Activated CD8-positive, alpha-beta memory T cell treated with anti-CD3 and anti-CD28 coated beads, Interleukin-2, amount 50 U/mL, for 48 hours (primary cell): ENCODE measurements at regions not wholly inside any gene's neighbourhood (a gene's known extent, or its start where the extent isn't known, plus 50 kb on each side); places are given as distances from the start of the nearest gene placed in this dataset.

ENCODE experiments used
- DNase-seq: peaks from one replicate; pipeline ENCODE4 v3.0.0-alpha.2; 2020

DNA sequence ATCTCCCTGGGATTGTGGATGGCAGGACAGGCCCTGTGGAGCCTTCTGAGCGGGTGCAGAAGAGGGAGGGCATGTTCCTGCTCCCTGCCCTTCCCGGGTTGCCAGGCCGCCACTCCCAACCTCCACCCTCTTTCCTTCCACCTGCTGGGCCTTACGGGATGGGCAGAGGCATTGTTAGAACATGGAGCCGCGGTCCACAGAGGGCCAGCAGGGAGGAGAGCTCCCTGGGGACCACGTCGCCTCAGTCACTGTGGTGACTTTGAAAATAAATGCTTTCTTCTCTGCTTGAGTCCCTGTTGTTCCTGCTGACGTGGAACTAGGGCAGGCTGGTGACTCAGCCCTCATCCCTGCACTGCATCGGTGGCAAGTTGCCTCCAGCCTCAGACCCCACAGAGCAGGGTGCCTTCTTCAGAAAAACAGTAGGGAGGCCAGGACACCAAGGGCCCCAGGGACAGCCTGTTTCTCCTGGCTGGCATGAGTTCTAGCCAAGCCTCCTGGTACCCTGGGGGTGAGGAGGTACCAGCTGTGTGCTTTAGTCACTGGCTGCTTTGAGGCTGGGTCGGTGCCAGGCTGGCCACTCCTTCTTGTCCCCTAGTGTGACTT lies 224.9 kb downstream of the SEC14L1 start:
- peak; percentile 56 for DNase-seq

DNA sequence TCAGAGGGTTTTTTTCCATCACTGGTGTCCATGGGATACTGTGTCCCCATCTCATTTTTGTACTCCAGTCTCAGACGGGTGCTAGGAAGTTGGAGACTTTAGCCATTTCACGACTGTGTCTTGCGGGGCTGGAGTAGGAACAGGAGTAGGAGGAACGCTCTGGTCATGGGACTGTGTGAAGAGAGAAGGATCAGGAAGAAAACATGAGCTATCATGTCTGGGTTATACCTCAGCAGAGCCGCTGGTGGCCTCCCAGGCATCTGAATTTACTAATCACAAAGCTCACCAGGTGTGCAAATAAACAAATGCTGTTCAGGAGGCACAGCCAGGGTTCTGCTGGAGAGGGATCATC lies 225.4 kb downstream of the SEC14L1 start:
- no peak for DNase-seq

DNA sequence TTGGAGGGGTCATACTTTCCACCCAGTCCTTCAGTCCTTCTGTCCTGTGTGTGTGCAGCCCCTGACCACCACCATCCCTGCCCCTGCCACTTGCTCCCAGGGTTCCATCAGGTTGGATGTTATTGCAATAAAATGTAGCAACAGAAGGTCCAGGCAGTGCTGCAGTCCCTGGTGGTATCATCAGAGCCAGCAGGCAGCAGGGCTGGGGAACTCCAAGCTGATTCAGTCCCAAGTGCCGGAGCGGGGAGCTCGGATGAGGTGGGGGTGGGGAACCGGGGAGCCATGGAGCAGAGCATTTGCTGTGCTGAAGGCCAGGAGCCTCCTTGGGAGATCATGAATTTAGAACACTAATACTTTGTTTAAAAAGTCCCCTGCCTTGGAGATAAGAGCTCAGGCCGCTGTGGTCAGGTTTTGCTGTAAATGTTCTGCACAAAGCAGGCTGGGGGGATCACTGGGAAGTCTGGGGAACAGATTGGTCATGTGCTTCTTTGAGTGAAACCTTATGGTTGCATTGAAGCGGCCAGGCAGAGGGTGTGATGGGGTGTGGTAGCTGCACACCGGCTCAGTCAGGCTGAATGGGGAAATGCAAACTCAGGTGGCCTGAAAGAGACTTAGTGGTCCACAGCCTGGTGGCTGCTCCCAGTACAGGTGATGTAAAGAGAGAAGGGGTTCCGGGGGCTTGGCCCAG lies 225.9 kb downstream of the SEC14L1 start:
- DNase-seq = peak; percentile 53

DNA sequence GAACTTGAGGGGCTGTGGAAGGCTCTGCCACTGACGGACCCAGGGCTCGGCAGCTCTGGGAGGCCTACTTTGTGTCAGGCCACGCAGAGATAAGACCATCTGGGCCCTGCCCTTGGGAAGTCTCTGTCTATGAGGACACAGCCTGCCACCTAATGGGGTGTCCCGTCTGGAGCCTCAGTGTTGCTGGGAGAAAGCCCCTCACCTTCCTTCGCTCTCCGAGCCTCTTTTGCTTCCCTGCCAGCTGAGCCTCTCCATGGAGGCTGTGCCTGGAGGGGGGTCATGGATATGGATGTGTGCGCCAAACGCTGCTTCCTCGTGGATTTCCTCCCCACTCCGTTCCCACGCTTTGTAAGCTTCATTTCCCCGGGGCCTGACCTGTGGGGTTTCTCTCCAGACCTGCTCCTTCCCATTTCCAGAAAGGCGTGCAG lies 228.8 kb downstream of the SEC14L1 start:
- no peak for DNase-seq

DNA sequence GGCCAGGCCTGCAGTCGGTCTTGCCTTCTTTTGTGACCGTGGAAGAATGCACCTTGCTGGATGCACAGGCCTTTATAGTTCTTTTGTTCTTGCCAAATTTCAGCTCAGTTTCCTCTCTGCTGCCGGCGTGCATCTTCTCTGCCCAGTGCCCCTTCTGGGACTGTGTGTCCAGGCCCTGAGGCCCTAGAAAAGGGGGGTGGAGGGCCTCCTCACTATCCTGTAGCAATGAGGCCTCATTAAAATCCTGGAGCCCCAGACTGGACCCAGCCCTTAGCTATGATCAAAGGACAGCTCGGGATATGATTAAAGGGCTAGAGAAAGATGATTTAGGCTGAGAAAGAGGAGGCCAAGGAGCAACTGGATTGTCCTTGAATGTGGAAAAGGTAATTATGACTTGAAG lies 229.8 kb downstream of the SEC14L1 start:
- DNase-seq = no peak

DNA sequence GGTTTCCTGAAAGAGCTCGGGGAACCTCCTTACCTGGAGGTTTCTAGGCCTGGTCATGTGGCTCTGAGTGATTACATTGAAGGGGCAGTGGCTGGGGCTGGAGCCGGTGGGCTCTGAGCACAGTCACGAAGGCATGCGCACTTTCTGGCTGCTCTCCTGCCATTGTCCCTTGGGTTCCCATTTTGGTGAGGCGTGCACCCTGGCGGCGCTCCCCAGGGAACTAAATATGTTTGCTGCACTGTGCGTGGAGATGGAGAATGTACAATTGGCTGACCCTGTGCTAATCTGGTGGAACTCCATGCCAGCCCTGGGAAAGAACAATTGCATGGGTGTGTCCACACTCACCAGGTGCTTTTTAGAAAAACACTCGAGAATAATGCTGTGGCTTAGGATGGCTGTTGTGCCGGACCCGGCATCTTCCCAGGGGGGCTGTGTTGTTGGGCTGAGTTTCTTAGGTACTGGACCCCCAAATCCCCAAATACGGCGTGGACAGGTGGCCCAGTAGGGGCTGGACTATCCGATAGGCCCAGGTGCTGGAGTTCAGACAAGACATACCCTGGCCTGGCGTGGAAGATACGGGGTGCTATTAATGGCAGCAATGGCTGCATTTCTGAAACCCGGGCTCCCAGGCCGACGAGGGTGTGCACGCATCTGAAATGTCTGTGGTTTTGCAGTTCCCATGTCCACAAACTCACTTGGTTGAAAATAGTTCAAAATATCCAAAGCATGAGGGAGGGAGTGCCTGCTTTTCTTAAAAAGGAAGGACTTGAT lies 230.5 kb downstream of the SEC14L1 start:
- no peak for DNase-seq

DNA sequence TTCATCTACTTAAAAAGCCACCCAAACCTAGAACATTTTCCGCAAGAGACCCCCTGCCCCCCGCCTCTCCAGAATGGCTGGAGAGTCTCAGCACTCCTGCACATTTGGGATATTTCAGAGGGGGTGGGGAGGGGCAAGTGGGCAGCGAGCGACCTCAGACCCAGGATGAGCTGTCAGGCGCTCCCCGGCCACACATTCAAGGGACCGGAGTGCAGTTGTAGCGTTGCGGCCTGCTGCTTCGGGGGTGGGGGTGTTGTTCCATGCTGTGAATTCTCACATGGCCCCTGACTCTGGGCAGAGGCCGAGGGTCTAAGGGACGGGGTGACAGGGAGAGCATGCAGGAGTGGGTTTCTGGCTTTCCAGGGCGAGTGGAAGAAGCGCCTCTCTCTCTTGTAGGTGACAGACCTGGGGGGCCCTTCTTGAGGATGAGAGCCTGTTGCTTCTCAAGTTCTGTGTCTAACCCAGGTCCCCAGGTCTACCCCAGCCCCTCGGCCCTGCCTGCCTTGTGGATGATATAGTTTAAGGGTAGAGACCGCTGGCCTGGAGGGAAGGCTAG lies 231.2 kb downstream of the SEC14L1 start:
- DNase-seq = no peak

DNA sequence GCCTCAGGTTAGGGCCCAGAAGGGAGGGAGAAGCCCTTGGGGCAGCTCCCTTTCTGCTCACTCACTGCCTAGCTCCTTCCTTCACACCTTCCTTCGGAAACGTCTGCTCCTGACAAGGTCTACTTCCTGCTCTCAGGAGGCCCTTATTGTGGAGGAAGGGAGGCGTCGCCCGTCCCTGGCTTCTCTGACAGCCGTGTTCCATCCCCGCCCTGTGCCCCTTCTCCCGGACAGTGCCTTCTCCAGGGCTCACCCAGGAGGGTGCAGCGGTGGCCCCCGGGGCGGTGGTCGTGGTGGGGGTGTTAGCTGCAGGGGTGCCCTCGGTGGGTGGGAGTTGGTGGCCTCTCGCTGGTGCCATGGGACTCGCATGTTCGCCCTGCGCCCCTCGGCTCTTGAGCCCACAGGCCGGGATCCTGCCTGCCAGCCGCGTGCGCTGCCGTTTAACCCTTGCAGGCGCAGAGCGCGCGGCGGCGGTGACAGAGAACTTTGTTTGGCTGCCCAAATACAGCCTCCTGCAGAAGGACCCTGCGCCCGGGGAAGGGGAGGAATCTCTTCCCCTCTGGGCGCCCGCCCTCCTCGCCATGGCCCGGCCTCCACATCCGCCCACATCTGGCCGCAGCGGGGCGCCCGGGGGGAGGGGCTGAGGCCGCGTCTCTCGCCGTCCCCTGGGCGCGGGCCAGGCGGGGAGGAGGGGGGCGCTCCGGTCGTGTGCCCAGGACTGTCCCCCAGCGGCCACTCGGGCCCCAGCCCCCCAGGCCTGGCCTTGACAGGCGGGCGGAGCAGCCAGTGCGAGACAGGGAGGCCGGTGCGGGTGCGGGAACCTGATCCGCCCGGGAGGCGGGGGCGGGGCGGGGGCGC lies 231.9 kb downstream of the SEC14L1 start:
- DNase-seq = peak; percentile 78

DNA sequence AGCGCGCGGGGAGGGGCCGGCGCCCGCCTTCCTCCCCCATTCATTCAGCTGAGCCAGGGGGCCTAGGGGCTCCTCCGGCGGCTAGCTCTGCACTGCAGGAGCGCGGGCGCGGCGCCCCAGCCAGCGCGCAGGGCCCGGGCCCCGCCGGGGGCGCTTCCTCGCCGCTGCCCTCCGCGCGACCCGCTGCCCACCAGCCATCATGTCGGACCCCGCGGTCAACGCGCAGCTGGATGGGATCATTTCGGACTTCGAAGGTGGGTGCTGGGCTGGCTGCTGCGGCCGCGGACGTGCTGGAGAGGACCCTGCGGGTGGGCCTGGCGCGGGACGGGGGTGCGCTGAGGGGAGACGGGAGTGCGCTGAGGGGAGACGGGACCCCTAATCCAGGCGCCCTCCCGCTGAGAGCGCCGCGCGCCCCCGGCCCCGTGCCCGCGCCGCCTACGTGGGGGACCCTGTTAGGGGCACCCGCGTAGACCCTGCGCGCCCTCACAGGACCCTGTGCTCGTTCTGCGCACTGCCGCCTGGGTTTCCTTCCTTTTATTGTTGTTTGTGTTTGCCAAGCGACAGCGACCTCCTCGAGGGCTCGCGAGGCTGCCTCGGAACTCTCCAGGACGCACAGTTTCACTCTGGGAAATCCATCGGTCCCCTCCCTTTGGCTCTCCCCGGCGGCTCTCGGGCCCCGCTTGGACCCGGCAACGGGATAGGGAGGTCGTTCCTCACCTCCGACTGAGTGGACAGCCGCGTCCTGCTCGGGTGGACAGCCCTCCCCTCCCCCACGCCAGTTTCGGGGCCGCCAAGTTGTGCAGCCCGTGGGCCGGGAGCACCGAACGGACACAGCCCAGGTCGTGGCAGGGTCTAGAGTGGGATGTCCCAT lies 232.8 kb downstream of the SEC14L1 start:
- peak; percentile 65 for DNase-seq

DNA sequence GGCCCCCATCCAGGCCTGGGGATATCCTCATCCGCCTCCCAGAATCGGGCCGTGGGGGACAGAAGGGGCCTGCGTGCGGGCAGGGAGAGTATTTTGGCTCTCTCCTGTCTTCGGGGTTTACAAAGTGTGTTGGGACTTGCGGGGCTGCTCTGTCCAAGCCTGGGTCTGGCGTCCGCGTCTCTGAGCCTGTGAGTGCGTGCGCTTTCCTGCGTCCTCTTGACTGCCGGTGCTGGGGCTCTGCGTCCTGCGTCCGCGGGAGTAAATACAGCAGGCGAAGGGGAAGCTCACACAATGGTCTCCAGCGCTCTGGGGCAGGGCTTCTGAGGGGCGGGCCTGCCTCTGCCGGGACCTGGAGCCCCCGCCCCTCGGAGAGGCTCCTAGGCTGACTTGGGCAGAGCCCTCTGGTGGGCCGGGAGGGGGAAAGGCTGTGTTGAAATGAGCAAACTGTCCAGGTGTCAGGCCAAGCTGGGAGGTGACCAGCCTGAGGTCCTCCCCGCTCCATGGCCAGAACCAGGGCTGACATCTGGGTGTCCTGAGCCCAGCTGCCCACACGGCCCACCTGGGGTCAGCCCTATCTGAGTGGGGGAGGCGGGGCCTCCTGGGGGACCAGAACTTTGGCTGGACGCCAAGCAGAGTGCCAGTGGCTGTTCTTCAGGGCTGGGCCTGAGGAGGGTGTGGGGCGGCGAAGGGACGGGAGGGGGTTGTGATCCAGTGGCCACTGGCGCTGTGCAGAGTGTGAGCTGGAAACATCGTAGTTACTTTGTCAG lies 233.6 kb downstream of the SEC14L1 start:
- peak; percentile 87 for DNase-seq

DNA sequence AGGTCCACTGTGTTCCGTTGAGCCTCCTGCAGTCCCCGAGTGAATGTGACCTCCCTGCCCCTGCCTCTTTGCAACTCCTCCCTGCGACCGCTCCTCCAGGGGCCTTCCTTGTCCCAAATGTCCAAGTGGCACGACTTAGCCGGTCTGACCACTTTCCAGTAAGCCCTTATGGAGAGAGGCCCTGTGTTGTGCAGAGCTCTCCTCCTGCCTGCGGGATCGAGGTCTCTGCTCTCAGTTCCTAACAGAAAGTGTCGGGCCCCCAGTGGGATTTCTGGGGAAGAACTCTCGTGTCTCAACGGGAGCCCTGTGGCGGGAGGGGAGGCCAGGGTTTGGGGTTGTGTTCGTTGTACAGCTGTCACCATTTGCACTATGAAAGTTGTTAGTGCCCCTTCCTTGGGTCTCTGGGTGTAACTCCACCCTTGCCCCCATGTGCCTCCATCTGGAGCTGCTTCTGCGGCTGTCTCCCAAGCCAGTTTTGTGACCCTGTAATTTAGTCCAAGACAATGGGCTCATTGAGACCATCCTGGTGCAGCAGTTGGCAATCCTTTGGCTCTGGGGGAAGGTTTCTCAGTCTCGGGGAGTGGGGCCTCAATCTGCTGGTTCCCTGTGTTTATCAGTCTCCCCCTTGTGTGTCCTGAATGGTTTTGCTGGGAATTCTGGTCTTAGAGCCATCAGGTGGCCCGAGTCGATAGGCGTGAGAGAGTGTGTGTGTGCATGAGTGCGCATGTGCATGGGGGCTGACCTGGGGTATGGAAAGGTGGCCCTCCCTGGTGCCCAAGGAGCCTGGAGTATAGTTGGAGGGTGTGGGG lies 234.5 kb downstream of the SEC14L1 start:
- DNase-seq = no peak

DNA sequence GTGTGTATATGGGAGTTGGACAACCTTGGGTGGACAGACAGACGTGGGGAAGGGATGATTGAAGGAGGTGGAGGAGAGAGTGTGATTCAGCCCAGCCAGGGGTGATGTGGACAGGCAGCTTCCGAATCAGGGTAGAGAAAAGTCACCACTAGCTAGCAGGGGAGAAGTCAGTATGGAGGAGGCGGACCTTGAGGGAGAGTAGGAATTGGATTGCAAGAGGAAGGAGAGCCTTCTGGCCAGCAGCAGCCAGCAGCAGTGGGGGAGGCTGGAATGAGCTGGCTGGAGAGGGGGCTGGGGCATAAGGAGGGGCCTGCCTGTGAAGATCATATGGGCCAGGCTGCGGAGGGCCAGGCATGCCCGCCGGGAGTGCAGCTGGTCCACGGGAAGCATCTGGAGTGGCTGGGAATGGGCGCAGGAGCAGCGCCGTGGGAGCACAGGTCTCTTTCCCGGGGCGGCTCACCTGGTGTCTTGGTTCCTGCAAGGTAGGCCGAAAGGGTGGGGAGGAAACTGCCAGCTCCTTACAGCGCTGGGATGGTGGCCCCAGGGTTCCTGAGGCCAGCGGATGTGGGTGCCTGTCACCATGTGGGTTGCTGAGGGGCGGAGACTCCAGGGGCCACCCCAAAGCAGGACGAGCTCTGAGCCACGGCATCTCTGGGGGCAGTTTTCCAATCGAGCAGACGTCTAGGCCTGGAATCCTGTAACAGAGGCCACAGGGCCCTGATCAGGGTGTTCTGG lies 235.3 kb downstream of the SEC14L1 start:
- DNase-seq = peak; percentile 86

DNA sequence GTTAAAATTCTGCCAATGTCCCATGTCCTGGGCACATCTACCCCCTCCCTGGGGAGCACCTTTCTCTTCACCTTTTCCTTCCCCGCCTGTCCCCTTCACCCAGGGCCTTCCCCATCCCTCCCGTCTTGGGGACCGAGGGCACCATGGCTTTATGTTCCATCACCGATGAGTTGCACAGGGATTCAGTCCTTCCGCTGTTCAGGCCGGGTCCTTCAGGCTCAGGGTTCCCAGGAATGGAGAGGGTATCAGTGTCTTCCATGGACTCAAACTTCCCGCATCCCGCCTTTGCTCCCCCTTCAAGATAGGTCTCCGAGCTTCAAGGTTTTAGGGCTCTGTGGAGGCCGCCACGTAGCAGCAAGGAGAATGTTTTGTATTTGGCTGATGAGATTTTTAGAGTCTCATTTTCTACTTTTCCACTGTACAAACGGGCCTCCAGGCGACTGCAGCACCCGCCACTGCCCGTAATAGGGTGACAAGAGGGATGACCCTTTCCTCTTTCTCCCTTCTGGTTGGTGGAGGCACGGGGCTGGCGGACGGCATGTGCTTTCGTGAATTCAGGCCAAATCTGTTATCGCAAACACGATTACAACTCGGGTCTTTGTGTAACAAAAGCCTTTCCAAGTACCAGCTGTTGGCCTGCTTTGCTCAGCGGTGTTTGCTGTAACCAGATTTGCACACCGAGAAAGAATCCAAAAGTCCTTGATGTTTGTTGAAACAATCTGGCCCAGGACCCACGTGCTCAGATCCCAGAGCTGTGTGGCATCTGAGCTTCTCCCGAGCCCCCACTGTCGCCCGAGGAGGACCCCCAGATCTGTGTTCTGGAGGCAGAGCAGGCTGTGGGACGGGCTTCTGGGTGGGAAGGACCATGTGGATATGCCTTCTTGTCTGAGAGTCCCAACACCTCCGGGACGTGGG lies 236.3 kb downstream of the SEC14L1 start:
- DNase-seq = peak; percentile 49

DNA sequence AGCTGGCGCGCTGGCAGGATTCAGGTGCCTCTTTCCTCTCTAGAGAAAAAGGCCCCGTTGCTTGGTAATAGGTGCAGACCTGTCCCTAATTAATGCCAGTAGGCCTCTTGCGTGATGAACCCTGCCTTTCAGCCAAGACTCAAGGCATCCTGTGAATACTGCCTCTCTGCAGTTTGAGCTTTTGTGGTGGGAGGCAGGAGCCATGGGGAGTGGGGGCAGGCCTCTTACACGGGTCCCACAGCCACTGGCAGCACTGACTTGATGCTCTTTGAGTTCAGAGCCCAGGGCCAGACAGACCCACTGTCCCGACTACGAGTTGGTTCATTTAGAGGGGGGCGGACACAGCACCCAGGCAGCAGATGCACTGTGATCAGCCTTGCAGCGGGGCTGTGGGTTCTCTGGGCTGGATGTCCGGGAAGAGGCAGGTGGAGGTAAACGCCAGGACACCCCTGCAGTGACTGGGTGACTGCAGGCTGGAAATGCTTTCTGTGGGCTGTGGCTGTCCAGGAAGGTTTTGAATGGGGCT lies 237.0 kb downstream of the SEC14L1 start:
- no peak for DNase-seq

DNA sequence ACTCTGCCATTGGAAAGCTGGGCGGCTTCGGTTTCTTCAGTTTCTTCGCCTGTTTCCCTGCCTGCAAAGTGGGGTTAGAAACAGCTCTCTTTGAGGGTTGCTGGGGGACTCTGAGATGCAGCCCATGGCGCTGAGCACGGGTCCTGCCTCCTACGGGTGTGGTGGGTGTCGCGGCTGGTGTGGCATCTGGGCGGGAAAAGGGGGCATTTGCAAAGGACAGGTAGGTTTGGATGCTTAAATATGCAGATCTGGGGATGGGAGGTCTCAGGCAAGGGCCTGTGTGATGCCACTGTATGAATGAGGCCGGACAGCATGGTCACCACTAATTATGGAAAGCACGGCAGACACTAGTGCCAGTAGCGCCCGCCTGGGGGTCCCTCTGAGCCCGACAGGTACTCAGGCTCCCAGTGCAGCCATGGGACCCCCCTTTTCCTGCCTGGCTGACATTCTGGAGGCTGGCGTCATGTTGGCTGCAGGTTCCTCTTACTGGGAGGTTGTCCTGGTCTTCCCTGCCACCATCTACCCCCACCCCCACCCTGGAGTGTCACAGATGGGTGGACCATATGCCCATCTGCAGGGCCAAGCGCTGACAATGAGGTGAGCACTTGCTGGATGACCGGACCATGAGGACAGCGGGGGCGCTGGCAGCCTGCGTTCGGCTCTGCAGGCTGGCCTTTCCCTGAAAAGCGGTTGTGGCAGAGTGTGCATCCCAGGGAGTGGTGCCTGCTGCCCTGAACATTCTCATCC lies 237.7 kb downstream of the SEC14L1 start:
- no peak for DNase-seq

DNA sequence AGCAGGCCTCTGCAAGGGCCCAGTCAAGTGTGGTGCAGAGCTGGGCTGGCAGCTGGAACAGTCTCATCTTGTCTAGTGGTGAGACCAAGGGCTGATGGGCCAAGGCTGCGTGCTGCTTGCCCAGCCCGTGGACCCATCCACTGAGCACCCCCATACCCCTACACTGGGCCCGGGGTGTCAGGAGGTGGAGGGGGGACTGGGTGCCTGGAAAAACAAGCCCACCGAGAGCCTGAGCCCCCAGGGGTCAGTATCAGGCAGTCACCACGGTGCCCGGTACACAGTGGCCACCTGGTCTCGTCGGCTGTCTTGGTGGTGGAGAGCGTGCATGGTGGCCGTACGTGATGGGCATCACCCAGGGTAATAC lies 238.3 kb downstream of the SEC14L1 start:
- DNase-seq = no peak

DNA sequence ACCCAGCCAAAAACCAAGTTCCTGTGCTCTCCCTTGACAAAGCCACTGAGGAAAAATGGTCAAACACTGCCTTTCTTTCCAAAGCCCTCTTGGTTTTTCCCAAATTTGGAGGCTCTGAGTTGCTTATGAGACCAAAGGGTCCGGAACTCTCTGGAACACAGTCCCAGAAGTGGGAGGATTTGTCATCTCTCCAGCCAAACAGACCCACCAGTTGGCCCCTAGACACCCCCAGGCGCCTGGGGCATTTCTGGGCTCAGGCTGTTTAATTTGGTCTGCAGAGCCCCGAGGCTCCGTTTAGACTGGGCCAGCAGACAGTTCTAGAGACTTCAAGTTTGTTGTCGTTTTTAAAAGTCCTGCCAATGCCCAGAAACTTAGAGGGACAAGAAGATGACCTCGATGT lies 239.1 kb downstream of the SEC14L1 start:
- no peak for DNase-seq
